OCI-M1 (cell line): ENCODE measurements at regions not wholly inside any gene's neighbourhood (a gene's known extent, or its start where the extent isn't known, plus 50 kb on each side); places are given as distances from the start of the nearest gene placed in this dataset.
A peak's percentile ranks its signal among the peaks of the same experiment; 100 is the strongest.
"Not testable (repeated sequence)": the region's sequence is repeated elsewhere in the genome, so short reads cannot be mapped to it uniquely, and the experiment has no call there.

Experiments used
- DNase-seq: peaks from one replicate; lab custom pipeline; 2025; lab: John Stamatoyannopoulos, UW

DNA sequence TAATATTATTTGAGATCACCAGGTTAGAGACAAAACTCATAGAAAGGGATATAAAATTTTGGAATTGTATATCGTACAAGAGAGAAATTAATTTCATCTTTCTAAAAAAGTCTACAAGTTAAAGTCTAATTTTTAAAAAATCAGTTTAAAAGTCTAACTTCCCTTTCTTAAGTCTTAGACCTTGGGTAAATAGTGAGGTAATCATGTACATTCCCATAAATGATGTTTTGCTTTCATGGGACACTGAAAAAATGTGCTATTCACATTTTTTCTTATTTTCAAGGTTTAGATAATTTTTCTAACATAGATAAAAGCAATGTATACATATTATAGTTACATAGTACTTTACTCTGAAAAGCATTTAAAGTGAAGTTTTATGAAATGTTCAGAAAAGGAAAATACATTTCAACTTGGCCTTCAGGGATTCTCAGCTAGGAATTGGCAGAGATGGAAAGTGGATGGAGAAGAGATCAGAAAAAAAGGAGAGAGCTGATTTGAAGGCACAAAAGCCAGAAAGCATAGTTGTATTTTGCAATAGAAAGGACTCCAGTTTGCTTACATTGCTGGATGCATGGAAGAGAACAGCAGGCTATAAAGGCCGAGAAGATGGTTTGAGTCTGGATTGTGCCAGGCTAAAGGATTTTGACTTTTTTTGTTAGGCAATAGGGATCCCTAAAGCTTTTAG lies 194.0 kb downstream of the CASP12 start:
- DNase-seq, result no peak

DNA sequence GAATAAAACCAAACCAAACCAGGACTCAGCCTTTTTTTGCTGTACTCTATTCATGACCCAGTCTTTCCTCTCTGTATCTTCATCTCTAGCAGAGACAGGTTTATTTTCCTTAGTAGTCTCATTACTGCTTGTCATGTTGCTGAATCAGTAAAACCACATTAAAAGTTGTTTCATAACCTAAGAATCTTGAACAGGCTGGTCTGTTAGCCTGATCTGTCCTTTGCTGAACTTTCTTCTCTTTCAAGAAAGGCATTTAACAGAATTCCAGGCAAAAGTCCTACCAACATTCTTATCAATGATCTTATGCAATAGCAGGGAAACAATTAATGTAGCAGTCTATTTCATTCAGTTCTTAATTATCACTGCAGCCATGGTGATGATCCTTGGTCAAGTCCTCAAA lies 197.7 kb downstream of the CASP12 start:
- no peak for DNase-seq

DNA sequence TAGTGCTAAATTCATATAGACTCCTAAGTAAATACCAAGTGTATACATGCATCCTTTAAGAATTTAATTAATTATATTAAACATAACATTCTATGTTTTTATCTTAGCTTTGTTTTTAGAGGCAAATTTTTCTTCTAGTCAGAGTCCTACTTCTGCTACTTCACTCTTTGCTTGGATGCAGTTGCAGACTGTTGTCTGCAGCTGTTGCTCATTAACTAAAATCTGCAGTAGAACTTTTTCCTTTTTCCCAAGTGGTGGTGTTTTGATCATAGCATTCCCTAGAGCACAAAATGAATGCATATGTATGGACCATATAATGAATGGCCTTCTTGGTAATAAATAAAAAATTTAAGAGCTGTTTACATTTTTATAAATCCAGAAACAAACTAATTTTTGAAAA lies 198.3 kb downstream of the CASP12 start:
- DNase-seq, result no peak

DNA sequence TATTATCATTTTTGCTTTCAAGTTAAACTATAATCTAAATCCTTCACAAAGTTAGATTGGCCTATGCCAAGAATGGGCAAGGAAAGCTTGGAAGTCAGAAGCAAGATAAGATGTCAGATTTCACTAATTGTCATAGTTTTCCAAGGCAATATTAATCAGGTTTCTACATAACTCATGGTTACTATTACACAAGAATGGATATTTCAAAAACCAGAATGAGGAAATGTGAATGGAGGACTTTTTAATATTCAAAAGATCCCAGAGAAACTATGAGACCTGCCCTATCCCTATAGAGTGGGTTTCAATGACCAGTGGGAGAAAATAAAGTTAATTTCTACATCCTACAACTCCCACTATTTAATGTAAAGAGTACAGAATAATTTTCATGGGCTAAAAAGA lies 203.2 kb downstream of the CASP12 start:
- DNase-seq, result no peak

DNA sequence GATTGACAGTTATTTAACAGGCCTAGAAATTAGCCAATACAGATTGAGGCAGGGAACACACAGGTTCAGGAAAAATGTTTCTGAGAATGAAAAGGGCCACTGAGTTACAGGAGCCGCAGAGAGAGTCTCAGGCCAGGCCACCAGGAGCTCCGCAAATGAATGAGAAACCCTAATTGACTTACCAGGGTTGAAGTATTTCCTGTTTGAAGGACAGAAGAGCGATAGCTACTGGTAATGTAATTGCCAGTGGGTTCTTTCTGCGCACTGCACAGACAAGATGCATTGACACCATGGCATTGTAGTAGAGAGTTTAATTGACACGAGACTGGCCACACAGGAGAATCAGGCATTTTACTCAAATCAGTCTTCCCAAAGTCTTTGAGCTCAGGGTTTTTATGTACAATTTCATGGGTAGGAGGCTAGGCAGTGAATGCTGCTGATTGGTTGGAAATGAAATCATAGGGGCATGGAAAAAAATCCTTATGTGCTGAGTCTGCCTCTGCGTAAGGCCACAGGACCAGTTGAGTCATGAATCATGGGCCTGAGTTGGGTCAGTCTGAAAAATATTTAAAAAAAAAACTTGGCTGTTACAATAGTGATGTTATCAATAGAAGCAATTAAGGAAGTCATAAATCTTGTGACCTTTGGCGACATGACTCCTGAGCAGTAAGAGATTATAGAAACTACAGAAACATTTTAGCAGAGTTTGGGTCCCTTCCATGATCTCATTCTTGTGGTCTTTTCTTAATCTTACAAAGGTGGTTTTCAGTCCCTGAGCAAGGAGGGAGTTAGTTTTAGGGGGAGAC lies 203.8 kb downstream of the CASP12 start:
- DNase-seq, result peak; percentile 42

DNA sequence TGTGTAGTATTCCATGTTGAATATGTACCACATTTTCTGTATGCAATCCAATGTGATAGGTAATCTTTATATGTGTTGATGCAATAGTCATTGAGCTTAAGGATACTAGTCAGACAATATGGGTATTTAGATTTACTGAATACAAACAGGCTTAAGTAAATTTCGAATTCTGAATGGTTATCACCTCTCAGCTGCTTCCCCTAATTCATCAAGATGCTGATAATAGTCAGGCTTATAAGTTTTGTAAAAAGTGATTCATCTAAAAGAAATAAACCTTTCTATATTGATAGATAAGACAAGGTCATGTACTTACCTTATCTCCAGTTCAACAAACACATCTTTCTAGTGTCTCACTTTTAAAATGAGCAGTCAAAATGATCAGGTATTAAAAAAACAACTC lies 205.5 kb downstream of the CASP12 start:
- no peak for DNase-seq

DNA sequence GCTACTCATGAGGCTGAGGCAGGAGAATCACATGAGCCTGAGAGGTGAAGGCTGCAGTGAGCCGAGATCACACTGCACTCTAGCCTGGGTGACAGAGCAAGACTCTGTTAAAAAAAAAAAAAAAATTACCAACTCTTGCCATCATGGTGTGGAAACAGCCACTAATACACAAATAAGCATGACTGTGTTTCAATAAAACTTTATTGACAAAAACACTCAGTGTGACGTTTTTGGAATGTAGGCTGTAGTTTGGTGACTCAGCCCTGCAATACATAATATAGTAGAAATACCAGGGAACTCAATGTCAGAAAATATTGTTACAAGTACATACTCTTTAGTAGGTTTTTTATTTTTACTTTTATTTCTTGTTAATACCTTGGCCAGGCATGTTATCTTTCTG lies 207.1 kb downstream of the CASP12 start:
- DNase-seq, result no peak

DNA sequence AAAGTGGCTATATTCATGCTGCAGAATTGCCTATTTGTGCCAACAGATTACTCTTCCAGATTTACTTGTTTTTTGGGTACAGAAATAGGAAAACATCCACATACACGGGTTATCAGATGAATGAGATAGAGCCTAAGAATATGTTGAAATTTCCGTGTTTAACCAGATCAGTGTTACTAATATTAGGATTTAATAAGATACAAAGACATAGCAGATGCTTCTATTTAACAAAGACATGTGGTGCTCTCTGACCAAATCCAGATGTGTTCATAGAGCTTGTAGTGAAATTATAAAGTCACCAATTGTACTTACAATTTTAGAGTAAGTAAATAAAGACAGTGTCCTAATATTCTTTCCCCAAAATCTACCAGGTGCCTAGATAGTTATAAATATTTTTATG lies 208.0 kb downstream of the CASP12 start:
- no peak for DNase-seq

DNA sequence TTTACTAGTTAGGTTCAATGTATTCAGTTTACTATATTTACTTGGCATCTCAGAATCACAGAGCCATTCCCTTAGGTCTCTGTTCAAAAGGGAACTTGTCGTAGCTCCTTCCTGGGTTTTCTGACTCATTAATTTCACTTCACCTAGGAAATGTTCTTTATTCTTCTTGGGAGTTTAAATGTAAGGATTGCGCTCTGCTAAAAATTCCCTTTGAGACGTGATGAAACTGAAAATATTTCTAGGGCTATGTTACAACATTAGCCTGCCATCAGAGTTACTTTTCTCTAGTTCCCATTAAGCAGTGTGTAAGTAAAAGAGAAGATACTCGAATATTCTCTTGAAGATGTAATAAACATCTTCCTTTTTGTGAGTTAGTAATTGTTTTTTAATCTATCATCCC lies 209.5 kb downstream of the CASP12 start:
- DNase-seq, result no peak

DNA sequence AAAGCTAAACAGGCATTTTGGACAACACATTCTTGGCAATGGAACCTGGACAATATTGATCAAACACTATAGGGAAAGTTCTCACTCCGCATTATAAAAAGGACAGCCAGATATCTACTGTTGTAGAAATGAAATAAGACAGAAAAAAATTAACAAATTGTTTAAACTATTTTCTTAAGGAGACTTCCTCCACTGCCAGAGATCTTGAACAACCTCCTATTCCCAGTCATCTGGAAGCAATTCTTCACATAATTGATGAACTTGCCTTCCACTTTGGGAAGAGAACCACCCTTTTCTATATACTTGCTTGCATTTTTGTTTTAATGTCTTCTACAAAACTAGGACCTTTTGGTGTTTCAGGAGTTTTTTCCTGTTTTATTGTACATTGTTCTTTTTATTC lies 216.1 kb downstream of the CASP12 start:
- no peak for DNase-seq

DNA sequence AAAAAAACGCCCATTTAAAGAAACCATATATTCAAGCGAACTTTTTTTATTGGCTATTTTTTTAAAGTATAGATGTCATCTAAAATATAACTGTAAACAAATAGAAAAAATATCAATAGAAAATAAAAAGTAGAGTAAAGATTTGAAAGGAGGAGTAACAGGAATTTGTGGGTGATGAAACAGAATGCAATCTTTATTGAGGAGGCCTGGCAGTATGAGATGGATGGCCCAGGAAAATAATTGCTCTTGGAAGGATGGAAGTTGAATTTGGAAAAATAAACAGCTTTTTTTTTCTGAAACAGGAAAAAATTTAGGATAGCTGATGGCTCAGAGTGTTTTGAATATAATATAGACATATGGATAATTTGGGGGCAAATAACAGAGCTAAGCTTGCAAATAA lies 219.0 kb downstream of the CASP12 start:
- DNase-seq, result no peak

DNA sequence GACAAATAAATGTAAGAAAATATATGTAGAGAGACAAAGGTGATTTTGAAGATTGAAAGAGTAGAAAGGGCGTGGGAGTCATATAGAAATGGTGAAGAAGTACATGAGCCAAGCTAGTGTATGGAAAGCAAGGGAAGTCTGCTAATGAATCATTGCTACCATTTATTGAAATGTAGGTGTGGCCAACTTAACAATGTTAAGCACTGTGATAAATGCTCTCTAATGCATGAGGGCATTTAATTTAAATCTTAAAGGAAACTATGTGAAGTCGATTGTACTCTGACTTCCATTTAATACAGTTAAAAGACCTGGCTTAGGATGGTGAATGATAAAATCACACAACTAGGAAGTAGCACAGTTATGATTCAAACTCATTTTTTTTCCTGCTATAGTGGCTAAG lies 219.9 kb downstream of the CASP12 start:
- DNase-seq, result no peak

DNA sequence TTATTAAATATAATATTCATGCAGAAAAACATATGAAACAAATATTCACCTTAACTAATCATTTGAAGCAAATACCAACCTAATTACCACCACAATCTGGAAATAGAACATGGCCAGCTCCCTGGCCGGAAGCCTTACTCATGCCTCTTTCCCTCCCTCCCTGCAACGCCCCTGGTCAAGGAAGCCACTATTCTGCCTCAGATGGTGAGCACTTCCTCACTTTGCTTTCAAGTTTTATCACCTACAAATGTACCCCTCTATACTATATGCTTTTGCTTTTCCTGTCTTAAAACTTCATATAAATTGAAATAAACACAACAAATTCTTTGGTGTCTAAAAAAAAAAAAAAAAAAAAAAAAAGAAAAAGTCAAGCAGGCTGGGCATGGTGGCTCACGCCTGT lies 221.2 kb downstream of the CASP12 start:
- not testable (repeated sequence) for DNase-seq

DNA sequence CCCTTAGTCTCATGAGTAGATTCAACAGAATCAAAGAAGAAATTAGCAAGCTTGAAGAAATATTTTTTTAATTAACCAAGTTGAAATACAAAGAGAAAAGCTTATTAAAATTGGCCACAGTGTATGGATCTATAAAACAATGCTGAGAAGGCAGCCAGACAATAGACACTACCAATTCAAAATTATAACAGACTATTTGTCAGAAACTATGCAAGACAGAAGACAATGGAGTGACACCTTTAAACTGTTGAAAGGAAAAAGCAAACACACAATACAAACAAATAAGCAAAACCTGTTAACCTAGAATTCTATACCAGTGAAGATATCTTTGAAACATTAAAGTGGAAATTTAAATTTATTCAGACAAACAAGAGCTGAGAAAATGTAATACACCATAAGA lies 225.4 kb downstream of the CASP12 start:
- no peak for DNase-seq

DNA sequence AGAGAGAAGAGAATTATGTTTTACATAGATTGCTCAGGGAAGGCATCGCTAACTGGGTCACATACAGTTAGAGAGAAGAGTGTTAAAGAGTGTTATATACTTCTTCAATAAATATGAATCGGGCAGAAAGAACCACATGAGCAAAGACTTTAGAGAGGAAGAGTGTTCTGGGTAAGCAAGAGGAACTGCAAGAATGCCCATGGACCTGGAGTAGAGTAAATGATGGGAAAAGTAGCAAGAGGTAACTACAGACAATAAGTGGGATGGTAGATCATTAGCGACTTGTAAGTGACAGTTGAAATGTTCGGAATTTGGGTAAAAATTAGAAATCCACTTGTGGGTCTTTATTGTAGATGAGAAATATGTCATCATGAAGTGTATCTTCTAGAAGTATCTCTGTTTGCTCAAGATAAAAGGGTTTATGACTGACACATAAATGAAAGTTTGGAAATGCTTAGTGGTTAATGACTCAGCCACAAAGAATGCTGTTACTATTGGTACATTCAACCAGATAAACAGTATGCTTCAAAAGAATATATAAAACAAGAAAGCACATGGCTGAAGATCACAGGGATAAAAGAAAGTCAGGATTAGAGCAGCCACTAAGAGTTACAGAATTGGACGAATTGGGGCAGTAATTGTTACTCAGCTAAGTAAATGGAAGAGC lies 229.3 kb downstream of the CASP12 start:
- DNase-seq, result peak; percentile 17

DNA sequence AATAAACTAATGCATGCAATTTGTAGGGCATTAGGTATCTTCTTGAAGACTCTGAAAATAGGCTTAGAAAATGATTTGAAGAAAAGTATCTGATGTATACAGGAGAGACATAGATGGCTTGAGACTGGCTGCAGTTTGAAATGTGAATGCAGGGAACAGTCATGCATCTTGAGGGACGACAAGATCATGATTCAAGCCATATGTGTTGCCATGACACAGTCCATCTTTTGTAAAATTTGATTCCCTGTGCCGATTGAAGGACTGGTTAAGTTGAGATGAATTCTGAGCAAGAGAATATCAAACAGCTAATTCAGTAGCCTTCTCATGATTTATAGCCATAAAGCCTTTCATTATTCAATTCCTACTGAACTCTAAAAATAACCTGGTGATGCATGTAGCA lies 231.6 kb downstream of the CASP12 start:
- no peak for DNase-seq

DNA sequence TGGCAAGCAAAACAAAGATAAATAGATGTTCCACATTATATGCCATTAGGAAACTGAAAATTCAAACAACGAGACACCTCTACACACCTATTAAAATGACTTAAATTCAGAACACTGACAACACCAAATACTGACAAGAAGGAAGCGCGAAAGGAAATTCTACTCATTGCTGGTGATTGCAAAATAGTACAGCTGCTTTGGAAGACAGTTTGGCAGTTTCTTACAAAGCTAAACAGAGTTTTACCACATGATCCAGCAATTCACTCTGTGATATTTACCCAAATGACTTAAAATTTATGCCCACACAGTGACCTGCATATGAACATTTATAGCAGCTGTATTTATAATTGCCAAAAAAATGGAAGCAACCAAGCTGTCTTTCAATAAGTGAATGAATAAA lies 232.6 kb downstream of the CASP12 start:
- no peak for DNase-seq

DNA sequence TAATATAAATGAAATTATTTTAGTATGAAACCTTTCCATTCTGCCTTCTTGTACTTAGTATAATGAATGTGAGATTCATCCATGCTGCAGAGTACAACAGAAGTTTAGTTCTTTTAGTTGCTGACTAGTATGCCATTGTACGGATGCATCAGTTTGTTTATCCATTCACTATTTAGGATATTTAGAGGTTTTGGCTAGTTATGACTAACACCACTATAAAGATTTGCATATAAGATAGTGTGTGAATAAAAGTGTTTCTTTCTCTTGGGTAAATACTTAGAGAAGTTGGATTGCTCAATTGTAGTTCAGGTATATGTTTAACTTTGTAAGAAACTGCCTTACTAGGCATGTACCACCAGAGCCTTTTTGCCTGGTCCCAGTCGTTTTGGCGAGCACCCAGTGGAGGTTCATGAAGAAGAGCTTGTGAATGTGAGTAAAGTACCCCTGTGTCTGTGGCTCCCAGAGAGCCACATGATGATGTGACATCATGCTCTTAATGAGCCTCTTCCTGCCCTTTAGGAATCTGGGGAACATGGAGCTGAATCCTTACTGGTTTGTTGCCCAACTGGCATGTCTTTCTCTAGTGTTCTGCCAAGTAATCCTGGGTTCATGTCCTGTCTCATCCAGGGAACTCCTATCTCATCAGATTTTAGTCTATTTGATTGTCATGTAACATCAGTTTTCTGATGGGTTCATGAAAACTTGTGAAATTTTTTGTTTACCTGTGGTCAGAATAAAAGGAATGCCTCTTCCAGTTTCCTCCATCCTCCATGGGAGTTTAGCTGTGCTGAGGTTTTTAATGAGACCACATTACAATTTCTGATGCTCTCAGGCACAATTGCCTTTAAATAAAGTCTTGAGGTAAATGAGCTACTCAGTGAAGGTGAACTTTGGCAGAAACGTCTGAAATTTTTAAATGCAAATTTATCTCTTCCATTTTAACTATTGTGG lies 234.8 kb downstream of the CASP12 start:
- DNase-seq, result no peak

DNA sequence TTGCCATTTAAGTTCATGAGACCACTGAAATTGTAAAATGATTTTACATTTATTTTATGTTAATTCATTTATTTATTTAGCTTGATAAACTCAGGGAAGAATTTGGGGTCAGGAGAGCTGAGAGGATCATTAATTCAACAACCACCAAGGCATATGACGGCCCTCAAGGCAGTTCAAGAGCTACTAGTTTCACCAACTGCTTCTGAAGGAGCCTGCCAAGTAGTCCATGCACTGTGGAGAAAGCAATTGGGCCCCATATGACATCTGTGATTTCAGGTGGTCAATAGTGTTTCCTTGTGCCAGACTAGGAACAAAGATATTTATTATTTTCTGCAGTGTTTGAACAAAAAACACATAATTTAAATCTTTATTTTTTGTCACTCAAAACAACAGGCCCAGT lies 236.4 kb downstream of the CASP12 start:
- DNase-seq, result no peak

DNA sequence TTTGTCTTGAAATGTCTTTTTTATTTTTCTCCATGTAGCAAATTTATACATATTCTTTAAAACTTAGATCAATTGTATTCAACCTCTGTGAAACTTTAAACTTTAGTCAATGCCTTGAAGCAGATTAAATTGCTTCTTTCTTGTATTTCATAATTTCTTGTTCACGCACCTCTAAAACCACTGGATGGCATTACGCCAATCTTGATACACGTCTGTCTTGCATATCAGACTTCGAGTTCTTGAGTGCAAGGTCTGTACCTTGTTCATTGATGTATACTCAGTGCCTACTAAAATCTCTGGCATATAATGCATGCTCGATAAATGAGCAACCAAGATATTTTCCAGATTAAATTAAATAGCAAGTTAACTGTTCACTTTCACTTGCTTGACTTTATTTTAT lies 236.8 kb downstream of the CASP12 start:
- DNase-seq, result no peak

DNA sequence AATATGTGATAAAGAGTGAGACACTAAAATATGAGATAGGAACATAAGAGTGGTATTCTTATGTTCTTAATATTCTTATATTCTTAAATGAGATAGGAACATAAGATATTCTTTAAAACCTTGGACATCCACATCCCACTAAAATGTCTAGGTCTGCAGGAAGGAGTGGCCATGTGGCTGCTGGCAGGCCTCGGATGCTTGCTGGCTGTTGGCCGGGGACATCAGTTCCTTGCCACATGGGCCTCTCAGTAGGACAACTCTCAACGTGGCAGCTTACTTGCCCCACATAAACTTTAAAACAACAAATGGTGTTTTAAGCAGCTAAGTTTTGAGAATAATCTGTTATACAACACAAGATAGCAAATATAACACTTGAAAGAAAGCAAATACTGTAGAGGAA lies 240.1 kb downstream of the CASP12 start:
- no peak for DNase-seq

DNA sequence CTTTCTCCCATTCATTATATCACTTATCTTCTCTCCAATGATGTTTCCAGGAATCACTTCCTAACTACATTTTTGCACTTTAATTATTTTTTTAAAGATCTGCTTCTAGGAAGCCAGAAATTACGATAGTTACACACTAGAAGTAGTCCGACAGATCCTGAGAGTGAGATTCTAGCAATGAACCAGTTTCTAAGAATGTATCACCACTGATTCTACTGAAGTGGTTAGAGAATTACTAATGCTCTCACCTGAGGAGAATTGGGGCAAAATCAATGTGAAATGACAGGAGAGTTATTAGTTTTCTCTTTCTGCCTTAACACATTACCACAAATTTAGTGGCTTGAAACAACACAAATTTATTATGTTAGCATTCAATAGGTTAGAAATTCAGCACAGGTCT lies 241.2 kb downstream of the CASP12 start:
- no peak for DNase-seq
